GM12873 (cell line): ENCODE measurements at regions not wholly inside any gene's neighbourhood (a gene's known extent, or its start where the extent isn't known, plus 50 kb on each side); places are given as distances from the start of the nearest gene placed in this dataset.

ENCODE experiments used
- CTCF ChIP-seq: IDR thresholded peaks from 2 replicates; pipeline ENCODE4 v1.5.1; 2012; ENCODE audit warnings: low read depth, mild to moderate bottlenecking, moderate library complexity, low read length, control low read depth; ENCODE audit not compliant: insufficient read depth; ENCODE audit errors: missing control alignments

- no peak for TF ChIP-seq CTCF
Measured at GRCh38 chr10:78774999-78775711, 293.6 kb upstream of the ZMIZ1 start.

- no peak for TF ChIP-seq CTCF
Measured at GRCh38 chr10:78775891-78776290, 292.9 kb upstream of the ZMIZ1 start.

GRCh38 chr10:78776756-78777155, 292.0 kb upstream of the ZMIZ1 start:
- no peak for TF ChIP-seq CTCF

- no peak for TF ChIP-seq CTCF
Measured at GRCh38 chr10:78777466-78777865, 291.3 kb upstream of the ZMIZ1 start.

- TF ChIP-seq CTCF, result no peak
Measured at GRCh38 chr10:78777867-78778266, 290.9 kb upstream of the ZMIZ1 start.

- TF ChIP-seq CTCF, result no peak
Measured at GRCh38 chr10:78778444-78779338, 290.1 kb upstream of the ZMIZ1 start.

GRCh38 chr10:78779339-78779955, 289.3 kb upstream of the ZMIZ1 start:
- no peak for TF ChIP-seq CTCF
